Osteoblast (primary cell): ENCODE measurements at regions not wholly inside any gene's neighbourhood (a gene's known extent, or its start where the extent isn't known, plus 50 kb on each side); places are given as distances from the start of the nearest gene placed in this dataset.
"Not testable (repeated sequence)": the region's sequence is repeated elsewhere in the genome, so short reads cannot be mapped to it uniquely, and the experiment has no call there.

Source experiments
- DNase-seq: peaks from one replicate; pipeline ENCODE4 v3.0.0; 2011; ENCODE audit warnings: low spot score, mixed read lengths; ENCODE audit not compliant: insufficient read length; ENCODE audit errors: missing footprints
- H2AFZ ChIP-seq: 2 replicates; pipeline ENCODE4 v1.6.0; 2011; ENCODE audit warnings: mild to moderate bottlenecking, low read length
- H3K27ac ChIP-seq: 2 replicates; pipeline ENCODE4 v1.5.1; 2011; ENCODE audit warnings: mild to moderate bottlenecking, low read depth, low read length, moderate library complexity
- H3K27me3 ChIP-seq: 2 replicates; pipeline ENCODE4 v1.6.0; 2012; ENCODE audit warnings: mild to moderate bottlenecking, control low read depth, inconsistent platforms, low read length, moderate library complexity; ENCODE audit not compliant: insufficient read depth
- H3K36me3 ChIP-seq: 2 replicates; pipeline ENCODE4 v1.5.1; 2011; ENCODE audit warnings: mild to moderate bottlenecking, low read length, control low read depth, moderate library complexity; ENCODE audit not compliant: insufficient read depth
- H3K4me1 ChIP-seq: 2 replicates; pipeline ENCODE4 v1.5.1; 2011; ENCODE audit warnings: mild to moderate bottlenecking, low read length, control low read depth, moderate library complexity; ENCODE audit not compliant: insufficient read depth
- H3K4me2 ChIP-seq: 2 replicates; pipeline ENCODE4 v1.6.0; 2011; ENCODE audit warnings: mild to moderate bottlenecking, low read length; ENCODE audit not compliant: insufficient read depth
- H3K4me3 ChIP-seq: fragments of 200-600 bp; sonication (generic); 3 replicates; pipeline ENCODE4 v1.5.1; 2012; ENCODE audit warnings: mild to moderate bottlenecking, low read length, inconsistent platforms; ENCODE audit not compliant: insufficient read depth
- H3K79me2 ChIP-seq: 2 replicates; pipeline ENCODE4 v1.6.0; 2012; ENCODE audit warnings: mild to moderate bottlenecking, low read length, control low read depth, inconsistent platforms; ENCODE audit not compliant: insufficient read depth
- H3K9me3 ChIP-seq: 2 replicates; pipeline ENCODE4 v1.5.1; 2011; ENCODE audit warnings: low read depth, low read length, control low read depth
- H4K20me1 ChIP-seq: 2 replicates; pipeline ENCODE4 v1.6.0; 2012; ENCODE audit warnings: mild to moderate bottlenecking, low read length, control low read depth; ENCODE audit not compliant: insufficient read depth
- CTCF ChIP-seq: IDR thresholded peaks from 2 replicates; pipeline ENCODE4 v1.5.1; 2011; ENCODE audit warnings: mild to moderate bottlenecking, low read depth, low read length, moderate library complexity; ENCODE audit errors: extremely low read depth

GRCh38 chr2:126272401-126272800, 383.6 kb upstream of the GYPC start:
- Histone ChIP-seq H3K9me3 (peaks cover 2% of the 10 kb centered on the region), H3K4me2 (no peak overlapping the region), H3K27ac (no peak overlapping the region), H3K4me3 (no peak overlapping the region), H3K4me1 (no peaks in the 10 kb centered on the region), H4K20me1 (no peaks in the 10 kb centered on the region), H3K27me3 (no peaks in the 10 kb centered on the region), H2AFZ (no peak overlapping the region), H3K79me2 (no peaks in the 10 kb centered on the region), H3K36me3 (no peaks in the 10 kb centered on the region)
- DNase-seq = no peak
- TF ChIP-seq CTCF = no peak

GRCh38 chr2:126275098-126275497, 380.9 kb upstream of the GYPC start:
- no peak for DNase-seq
- Histone ChIP-seq H3K36me3 (no peaks in the 10 kb centered on the region), H3K4me2 (no peak overlapping the region), H3K79me2 (no peaks in the 10 kb centered on the region), H3K4me1 (no peaks in the 10 kb centered on the region), H4K20me1 (no peaks in the 10 kb centered on the region), H2AFZ (no peak overlapping the region), H3K4me3 (no peak overlapping the region), H3K27me3 (no peaks in the 10 kb centered on the region), H3K27ac (no peak overlapping the region), H3K9me3 (peaks cover 2% of the 10 kb centered on the region)
- TF ChIP-seq CTCF = no peak

GRCh38 chr2:126276268-126276667, 379.7 kb upstream of the GYPC start:
- H3K4me3 ChIP-seq, H3K79me2 ChIP-seq, H2AFZ ChIP-seq, H3K9me3 ChIP-seq, H4K20me1 ChIP-seq, H3K27me3 ChIP-seq, H3K36me3 ChIP-seq, DNase-seq, H3K27ac ChIP-seq, H3K4me1 ChIP-seq, H3K4me2 ChIP-seq: not testable (repeated sequence)

- Histone ChIP-seq H3K27me3 (no peaks in the 10 kb centered on the region), H3K9me3 (no peaks in the 10 kb centered on the region), H3K79me2 (no peaks in the 10 kb centered on the region), H3K4me3 (no peak overlapping the region), H3K4me1 (no peaks in the 10 kb centered on the region), H3K4me2 (no peak overlapping the region), H4K20me1 (no peaks in the 10 kb centered on the region), H3K36me3 (no peaks in the 10 kb centered on the region), H2AFZ (no peak overlapping the region), H3K27ac (no peak overlapping the region)
- TF ChIP-seq CTCF = no peak
- DNase-seq = no peak
These were observed 367.6 kb upstream of the GYPC start for GRCh38 chr2:126288362-126288761.

GRCh38 chr2:126293962-126294361, 362.0 kb upstream of the GYPC start:
- H4K20me1 ChIP-seq, H3K27ac ChIP-seq, H3K9me3 ChIP-seq, H3K4me2 ChIP-seq, H3K79me2 ChIP-seq, H3K36me3 ChIP-seq, H3K4me1 ChIP-seq, H3K4me3 ChIP-seq, H3K27me3 ChIP-seq, H2AFZ ChIP-seq, DNase-seq: not testable (repeated sequence)
